GM21447 (cell line): ENCODE measurements at regions not wholly inside any gene's neighbourhood (a gene's known extent, or its start where the extent isn't known, plus 50 kb on each side); places are given as distances from the start of the nearest gene placed in this dataset.
"Not testable (repeated sequence)": the region's sequence is repeated elsewhere in the genome, so short reads cannot be mapped to it uniquely, and the experiment has no call there.

Experiments used
- ATAC-seq: cut with Tn5 transposase; IDR thresholded peaks from one replicate; pipeline ENCODE4 v1.9.1; 2021; ENCODE audit not compliant: unreplicated experiment

DNA sequence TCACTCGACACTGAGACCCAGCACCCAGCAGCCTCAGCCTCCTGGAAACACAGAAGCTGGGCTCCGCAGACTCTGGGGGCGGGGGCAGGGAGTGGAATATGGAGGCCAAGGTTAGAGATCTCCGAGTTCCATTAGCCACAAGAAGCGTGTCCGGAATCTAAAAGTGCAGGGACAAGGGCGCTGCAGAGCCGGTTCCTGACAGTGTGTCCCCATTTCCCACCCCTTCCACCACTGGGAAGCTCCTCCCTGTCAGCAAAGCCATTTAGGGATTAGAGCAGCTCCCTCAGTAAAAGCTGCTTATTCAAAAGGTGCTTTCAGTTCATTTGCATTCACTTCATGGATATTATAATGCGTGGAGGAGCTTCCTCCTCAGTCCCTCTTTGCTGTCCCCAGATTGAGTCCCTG, 74.1 kb upstream of the HSPA9 start:
- ATAC-seq: no peak

- ATAC-seq: no peak
Observed at GRCh38 chr5:138648841-138649240, 73.6 kb upstream of the HSPA9 start.

- no peak for ATAC-seq
Observed at GRCh38 chr5:138647794-138648410, 72.7 kb upstream of the HSPA9 start.

- no peak for ATAC-seq
Observed at GRCh38 chr5:138647261-138647788, 72.1 kb upstream of the HSPA9 start.

- ATAC-seq: no peak
Observed at GRCh38 chr5:138646671-138647070, 71.5 kb upstream of the HSPA9 start.

- no peak for ATAC-seq
Observed at GRCh38 chr5:138645778-138646575, 70.8 kb upstream of the HSPA9 start.

GRCh38 chr5:138643040-138643791, 68.0 kb upstream of the HSPA9 start:
- no peak for ATAC-seq

DNA sequence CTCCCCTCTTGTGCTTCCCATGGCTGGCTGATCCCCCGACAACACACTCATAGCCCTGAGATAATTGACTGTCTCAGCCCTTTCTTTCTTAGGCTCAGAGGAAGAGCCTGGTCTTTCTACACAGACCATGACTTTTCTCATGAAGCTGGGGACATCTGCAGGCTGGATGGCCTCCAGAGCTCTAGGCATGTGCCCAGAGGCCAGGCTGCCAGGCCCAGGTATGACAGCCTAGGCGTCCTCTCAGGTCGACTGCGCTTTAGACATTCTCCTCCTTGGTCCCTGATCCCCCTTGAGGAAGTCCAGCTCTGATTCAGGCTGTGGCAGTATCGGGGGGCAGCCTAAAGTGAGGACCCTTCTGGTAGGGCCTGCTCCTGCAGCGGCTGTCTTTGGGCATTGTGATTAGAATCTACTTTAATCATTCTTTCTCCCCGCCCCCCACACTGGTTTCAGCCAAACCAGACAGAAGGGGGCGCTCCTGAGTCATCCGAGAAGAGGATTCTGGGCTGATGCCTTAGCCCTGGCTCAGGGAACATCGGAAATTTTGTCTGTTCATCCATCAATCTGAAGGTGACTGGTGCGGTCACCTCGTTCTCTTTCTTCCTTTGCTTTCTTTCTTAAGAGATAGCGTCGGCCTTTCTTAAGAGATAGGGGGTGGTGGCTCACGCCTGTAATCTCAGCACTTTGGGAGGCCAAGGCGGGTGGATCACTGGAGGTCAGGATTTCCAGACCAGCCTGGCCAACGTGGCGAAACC, 66.5 kb upstream of the HSPA9 start:
- ATAC-seq: no peak

GRCh38 chr5:138640646-138641254, 65.5 kb upstream of the HSPA9 start:
- no peak for ATAC-seq

GRCh38 chr5:138640138-138640537, 64.9 kb upstream of the HSPA9 start:
- ATAC-seq: no peak

GRCh38 chr5:138639326-138639725, 64.1 kb upstream of the HSPA9 start:
- no peak for ATAC-seq

DNA sequence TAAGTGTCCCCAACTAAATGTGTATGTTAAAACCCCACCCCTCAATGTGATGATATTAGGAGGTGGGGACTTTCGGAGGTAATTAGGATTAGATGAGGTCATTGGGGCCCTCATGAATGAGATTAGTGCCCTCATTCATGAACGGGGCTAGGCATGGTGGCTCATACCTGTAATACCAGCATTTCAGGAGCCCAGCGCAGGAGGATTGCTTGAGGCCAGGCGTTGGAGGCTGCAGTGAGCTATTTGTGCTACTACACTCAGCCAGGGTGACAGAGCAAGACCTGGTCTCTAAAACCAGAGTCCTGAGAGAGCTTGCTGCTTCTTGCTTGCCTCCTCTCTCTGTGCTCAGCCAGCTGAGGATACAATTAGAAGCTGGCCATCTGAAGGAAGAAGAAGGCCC, 62.1 kb upstream of the HSPA9 start:
- ATAC-seq: no peak

GRCh38 chr5:138636398-138636944, 61.3 kb upstream of the HSPA9 start:
- no peak for ATAC-seq

DNA sequence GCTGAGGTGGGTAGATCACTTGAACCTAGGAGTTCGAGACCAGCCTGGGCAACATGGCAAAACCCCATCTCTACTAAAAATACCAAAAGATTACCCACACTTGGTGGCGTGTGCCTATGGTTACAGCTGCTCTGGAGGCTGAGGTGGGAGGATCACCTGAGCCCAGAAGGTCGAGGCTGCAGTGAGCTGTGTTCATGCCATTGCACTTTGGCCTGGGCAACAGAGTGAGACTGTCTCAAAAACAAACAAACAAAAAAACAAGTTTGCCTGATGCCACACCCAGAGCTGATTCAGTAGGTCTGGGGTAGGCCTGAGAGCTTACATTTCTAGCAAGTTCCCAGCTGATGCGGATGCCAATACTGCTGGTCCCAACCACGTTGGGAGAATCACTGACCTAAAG, 60.5 kb upstream of the HSPA9 start:
- ATAC-seq: no peak

DNA sequence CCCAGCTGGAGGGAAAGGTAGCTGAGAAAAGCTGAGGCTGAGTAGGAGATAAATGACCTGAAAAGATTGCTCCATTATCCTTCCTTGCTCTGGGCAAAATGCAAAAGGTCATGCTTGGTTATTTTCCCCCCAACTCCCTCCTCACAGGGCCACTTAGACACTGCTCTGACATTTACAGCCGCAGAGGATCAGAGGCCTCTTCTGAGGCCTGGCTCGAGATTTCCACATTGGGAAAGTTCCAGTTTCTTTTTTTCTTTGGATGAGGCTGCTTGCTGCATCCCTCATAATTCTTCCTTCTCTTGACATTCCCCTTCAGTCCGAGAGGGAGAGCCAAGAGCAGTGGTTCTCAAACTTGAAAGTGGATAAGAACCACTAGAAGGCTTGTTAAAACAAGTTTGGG, 60.1 kb upstream of the HSPA9 start:
- ATAC-seq: no peak

- ATAC-seq: not testable (repeated sequence)
Observed at GRCh38 chr5:138634804-138635203, 59.6 kb upstream of the HSPA9 start.

- no peak for ATAC-seq
Observed at GRCh38 chr5:138632900-138633489, 57.8 kb upstream of the HSPA9 start.

DNA sequence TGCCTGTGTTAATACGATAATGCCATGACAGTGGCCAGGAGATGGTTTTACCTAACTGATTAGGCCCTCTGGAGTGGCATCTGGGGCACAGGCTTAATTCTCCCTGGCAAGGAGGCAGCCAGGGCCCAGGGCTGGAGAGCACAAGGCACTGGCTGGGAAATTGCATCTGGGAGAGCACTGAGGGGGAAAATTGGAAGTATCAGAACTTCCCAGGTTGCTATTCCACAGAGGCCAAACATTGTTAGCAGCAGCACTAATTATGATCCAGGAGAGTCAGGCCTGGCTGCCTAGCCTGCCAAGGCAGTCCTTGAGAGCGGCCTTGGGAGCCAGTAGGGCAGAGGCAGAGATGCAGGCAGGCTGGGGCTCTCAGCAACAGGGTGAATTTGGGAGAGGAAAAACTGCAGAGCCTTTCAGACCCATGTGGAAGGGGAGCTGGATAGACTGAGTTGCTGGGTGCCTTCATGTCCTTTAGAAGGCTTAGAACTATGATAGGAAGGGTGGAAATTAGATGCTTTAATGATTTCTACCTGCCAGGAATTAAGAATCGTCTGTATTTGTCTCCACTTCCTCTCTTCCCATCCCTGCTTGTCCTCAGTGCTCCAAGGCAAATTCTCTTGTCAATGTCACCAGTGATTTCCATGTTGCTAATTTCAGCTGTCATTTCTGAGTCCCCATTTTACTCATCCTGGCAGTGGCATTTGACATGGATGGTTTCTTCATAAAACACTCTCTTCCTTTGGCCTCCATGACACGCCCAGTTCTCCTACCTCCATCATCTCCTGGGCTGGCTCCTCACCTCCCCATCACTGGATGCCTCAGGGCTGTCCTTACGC, 56.1 kb upstream of the HSPA9 start:
- no peak for ATAC-seq

DNA sequence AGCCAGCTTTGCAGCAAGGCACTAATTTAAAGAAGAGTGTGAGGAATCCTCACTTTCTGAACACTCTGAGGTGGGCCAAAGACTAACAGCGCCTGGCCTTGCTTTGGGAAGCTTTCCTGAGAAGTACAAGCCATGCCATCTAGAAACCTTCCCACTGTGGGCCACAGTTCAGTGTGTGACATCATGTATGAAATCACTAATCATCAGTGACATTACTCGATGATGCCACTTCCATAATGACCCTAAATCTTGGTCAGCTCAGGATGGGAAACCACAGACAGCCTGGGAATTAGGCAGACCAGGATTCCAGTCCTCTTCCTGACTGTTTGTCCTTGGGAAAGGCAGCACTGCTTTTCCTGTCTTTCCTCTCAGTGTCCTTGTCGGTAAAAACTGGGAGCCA, 54.2 kb upstream of the HSPA9 start:
- ATAC-seq: no peak
